Urinary bladder (tissue), 3 donors: ENCODE measurements at regions not wholly inside any gene's neighbourhood (a gene's known extent, or its start where the extent isn't known, plus 50 kb on each side); places are given as distances from the start of the nearest gene placed in this dataset.
"Not testable (repeated sequence)": the region's sequence is repeated elsewhere in the genome, so short reads cannot be mapped to it uniquely, and the experiment has no call there.

ENCODE experiments used
- DNase-seq: peaks from one replicate; pipeline ENCODE4 v3.0.0-alpha.2; 2015; ENCODE audit errors: extremely low spot score
- H3K27ac ChIP-seq: one replicate; pipeline ENCODE4 v1.5.1; 2013; ENCODE audit warnings: low read depth, mild to moderate bottlenecking, moderate library complexity
- H3K36me3 ChIP-seq: one replicate; pipeline ENCODE4 v1.6.1; 2013; ENCODE audit warnings: mild to moderate bottlenecking, moderate library complexity; ENCODE audit not compliant: insufficient read depth
- H3K4me1 ChIP-seq: one replicate; pipeline ENCODE4 v1.6.1; 2013; ENCODE audit warnings: mild to moderate bottlenecking, moderate library complexity; ENCODE audit not compliant: insufficient read depth
- H3K4me3 ChIP-seq: one replicate; pipeline ENCODE4 v1.5.1; 2013; ENCODE audit warnings: low read depth, low read length
- WGBS: extraction: QIAGEN DNeasy Blood & Tissue Kit; methylation state at CpG from one replicate; pipeline ENCODE4 v1.1.7; 2013; 5-methylcytosine and 5-hydroxymethylcytosine counted together
- donor health status: healthy with polysubstance abuse.
- donor health status: healthy.

DNA sequence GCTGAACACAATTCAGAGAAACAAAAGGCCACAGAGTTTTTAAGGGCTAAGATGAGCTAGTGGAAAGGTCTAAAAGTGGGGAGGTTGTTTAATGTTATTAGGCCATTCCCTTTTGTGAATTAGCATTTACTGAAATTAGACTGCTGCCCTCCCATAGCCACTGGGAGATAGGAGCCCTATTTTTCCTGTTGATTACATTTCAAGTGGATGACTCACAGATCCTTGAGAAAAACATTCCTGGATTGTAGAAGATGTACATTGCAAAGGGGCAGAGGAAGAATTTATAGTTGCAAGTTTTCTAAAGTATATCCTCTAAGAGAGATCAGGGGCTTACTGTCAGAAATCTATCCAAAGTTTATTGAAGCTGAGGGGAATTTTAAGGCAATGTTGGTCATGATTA is 367.1 kb upstream of the IZUMO3 start:
- Histone ChIP-seq H3K36me3 (no peaks in the 10 kb centered on the region), H3K4me3 (no peak overlapping the region), H3K4me1 (no peaks in the 10 kb centered on the region), H3K27ac (no peak overlapping the region)
- no peak for DNase-seq

DNA sequence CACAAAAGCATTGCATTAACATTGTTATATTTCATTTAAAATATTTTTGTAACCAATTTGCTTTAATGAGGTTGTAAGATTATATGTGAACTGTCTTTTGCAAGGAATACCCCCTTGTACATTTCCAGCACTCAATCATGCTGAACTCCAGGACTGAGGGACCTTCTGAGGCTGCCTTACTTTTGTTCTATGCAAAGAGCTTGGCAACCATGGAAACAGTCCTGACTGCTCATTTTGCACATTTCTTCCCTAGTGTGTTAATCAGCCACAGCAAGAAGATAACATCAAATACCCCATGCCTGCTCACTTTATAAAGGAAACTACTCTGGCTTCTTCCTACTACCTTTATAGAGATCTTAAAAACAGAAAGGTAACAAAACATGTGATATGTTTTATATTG is 355.6 kb upstream of the IZUMO3 start:
- no peak for DNase-seq
- H3K4me3 ChIP-seq, result no peak overlapping the region
- no peak overlapping the region for H3K27ac ChIP-seq

DNA sequence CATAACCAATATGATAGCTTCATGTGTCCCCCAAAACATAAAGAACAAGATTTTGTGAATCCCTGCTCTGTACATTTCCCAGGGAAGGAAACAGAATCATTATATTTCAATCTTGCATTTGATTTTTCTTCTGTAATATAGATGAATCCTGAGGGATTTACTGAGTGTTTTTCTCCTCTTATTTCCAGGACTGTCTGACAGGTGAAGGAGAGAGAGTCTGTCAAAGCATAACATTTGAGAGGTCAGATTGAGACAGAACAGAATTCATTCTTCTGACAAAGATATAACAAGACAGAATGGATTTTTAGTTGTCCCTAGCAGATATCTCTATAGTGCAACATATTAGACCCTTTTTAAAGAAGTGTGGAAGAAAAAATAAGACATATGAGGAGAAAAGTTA is 354.5 kb upstream of the IZUMO3 start:
- Histone ChIP-seq H3K36me3 (no peaks in the 10 kb centered on the region), H3K27ac (no peak overlapping the region), H3K4me3 (no peak overlapping the region), H3K4me1 (no peaks in the 10 kb centered on the region)
- no peak for DNase-seq

More for the DNA sequence above, 355.6 kb upstream of the IZUMO3 start:
- Histone ChIP-seq H3K4me1 (no peaks in the 10 kb centered on the region), H3K36me3 (no peaks in the 10 kb centered on the region)

DNA sequence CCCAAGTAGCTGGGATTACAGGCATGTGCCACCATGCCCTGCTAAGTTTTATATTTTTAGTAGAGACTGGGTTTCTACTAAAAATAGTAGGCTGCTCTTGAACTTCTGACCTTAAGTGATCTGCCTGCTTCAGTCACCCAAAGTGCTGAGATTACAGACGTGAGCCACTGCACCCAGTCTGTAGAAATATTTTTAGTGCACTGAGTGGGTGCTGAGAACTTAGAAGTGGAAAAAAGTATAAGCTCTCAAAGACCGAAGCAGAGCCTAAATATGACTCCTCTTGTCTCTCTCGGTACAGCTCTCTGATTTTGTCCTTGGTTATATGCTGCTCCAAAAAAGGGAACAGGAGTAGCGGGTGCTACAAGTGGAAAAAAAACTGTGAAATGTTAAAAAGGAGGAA is 353.8 kb upstream of the IZUMO3 start:
- 65% methylated on average over 4 of the region's 4 CpGs for WGBS
- Histone ChIP-seq H3K4me1 (no peaks in the 10 kb centered on the region), H3K36me3 (no peaks in the 10 kb centered on the region), H3K27ac (no peak overlapping the region), H3K4me3 (no peak overlapping the region)
- DNase-seq, result no peak

DNA sequence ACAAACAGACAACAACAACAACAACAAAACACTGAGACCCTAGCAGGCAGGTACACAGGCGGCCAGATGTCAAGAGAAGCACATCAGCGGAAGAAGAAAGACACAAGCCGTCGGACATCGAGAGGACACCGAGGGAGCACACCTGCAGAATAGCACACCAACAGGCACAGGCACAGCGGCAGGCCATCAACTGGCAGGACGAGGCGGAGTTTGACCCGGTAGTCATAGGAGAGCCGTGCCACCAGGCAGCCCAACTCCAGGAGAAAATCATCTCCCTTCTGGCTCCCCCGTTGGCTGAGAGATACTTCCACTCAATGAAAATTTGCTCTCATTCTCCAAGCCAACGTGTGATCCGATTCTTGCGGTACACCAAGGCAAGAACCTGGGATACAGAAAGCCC is 352.1 kb upstream of the IZUMO3 start:
- H3K4me1 ChIP-seq, result no peaks in the 10 kb centered on the region
- H3K27ac ChIP-seq, result no peak overlapping the region
- H3K36me3 ChIP-seq, result no peaks in the 10 kb centered on the region
- DNase-seq, result no peak
- no peak overlapping the region for H3K4me3 ChIP-seq
- 86% methylated on average over 15 of the region's 15 CpGs for WGBS

DNA sequence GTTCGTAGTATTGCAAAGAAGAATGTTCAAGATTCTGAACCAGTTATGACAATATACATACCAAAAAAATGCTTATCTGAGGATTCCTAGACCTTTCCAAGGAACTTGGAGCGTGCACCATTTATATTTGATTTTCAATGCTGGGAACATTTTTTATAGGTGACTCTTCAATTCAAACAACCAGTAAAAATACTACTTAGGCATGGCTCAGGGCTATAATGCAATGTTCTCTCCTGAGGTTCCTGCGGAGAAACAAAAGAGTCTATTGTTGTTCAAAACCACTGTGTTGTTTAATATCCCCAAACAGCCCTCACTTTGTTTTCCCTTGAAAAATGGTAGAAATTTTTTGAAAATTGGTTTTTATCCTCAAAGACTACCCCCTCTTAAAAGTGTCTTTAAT is 335.7 kb upstream of the IZUMO3 start:
- H3K4me1 ChIP-seq, result no peaks in the 10 kb centered on the region
- WGBS, result 81% methylated on average over 3 of the region's 3 CpGs

DNA sequence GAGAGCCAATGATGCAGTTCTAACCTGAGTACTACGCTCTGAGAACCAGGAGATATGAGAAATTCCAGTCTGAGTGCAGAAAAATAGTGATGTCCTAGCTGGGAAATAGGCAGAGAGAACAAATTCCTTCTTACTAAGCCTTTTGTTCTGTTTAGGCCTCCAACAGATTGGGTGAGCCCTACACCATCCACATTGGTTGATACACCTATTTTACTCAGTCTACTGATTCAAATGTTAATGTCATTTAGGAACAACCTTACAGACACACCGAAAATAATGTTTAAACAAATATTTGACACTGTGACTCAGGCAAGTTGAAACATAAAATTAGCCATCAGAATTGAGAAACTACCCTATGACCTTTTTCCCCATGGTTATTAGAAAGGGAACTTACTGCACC is 333.9 kb upstream of the IZUMO3 start:
- WGBS, result 65% methylated on average over 2 of the region's 2 CpGs
- Histone ChIP-seq H3K27ac (no peak overlapping the region), H3K36me3 (no peaks in the 10 kb centered on the region), H3K4me1 (no peaks in the 10 kb centered on the region), H3K4me3 (no peak overlapping the region)
- DNase-seq, result no peak

More for the DNA sequence above, 335.7 kb upstream of the IZUMO3 start:
- DNase-seq, result no peak
- no peak overlapping the region for H3K4me3 ChIP-seq
- no peaks in the 10 kb centered on the region for H3K36me3 ChIP-seq
- no peak overlapping the region for H3K27ac ChIP-seq

DNA sequence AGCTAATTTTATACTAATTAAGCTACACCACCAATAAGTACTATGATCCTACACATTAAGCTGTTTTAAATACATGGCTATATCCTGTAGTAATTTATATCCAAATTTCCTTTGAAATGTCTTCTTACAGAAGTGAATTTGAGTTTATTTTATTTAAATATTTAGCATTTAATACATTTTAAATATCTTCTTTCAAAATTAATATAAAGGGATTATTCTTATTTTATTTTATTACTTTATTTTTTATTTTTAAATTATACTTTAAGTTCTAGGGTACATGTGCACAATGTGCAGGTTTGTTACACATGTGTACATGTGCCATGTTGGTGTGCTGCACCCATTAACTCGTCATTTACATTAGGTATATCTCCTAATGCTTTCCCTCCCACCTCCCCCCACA is 310.9 kb upstream of the IZUMO3 start:
- WGBS, result 68% methylated on average over 1 of the region's 1 CpG
- not testable (repeated sequence) for H3K36me3 ChIP-seq, H3K27ac ChIP-seq, H3K4me1 ChIP-seq, H3K4me3 ChIP-seq, DNase-seq

DNA sequence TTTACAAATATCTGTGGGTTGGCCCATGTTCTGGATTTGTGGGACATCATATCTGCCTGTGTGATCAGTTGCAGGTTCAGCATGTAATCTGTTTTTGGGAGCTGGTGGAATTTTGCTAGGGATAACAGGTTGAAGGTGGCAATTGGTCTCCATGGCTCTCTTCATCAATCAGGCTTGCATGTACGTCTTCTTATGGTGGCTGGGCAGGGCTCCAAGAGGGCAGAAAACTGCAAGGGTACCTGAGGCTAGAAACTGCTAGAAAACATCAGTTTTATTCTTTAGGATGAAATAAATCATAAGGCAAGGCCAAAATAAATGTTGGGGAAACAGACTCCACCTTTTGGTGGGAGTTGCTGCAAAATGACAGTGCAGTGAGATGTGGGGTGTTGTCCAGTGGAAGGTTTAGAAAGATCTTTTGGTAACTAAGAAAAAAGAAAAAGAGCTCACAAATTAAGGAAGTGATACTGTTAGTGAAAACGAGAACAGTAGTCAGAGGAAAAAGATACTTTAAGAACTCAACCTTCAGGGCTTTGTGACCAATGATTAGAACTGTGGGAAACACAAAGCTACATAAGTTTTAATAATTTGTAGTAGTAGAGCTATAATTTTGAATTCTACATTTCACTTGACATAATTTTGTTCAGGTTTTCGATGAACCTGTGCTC is 300.7 kb upstream of the IZUMO3 start:
- H3K27ac ChIP-seq, result no peak overlapping the region
- 88% methylated on average over 3 of the region's 3 CpGs for WGBS
- H3K4me3 ChIP-seq, result no peak overlapping the region

DNA sequence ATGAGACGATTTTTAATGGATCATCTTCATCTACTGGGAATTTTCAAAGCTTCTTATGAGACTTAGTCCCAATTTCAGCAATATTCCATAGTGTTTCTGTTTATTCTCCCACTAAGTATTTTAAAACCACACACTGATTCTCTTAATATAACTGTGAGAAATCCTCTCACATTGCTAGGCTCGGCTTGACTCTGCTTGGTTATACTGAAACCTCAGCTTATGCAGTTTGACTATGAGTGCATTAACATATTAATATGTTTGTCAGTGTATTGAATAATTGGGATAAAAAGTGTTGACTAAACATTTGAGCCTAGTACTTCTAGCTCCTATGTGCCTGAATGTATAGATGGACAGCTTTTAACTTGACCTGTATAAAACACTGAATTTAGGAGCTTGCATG is 298.5 kb upstream of the IZUMO3 start:
- Histone ChIP-seq H3K36me3 (no peaks in the 10 kb centered on the region), H3K4me3 (no peak overlapping the region), H3K4me1 (no peaks in the 10 kb centered on the region), H3K27ac (no peak overlapping the region)
- WGBS, result 87% methylated on average over 2 of the region's 2 CpGs
- DNase-seq, result no peak

More for the DNA sequence above, 300.7 kb upstream of the IZUMO3 start:
- Histone ChIP-seq H3K36me3 (no peaks in the 10 kb centered on the region), H3K4me1 (no peaks in the 10 kb centered on the region)
- no peak for DNase-seq

DNA sequence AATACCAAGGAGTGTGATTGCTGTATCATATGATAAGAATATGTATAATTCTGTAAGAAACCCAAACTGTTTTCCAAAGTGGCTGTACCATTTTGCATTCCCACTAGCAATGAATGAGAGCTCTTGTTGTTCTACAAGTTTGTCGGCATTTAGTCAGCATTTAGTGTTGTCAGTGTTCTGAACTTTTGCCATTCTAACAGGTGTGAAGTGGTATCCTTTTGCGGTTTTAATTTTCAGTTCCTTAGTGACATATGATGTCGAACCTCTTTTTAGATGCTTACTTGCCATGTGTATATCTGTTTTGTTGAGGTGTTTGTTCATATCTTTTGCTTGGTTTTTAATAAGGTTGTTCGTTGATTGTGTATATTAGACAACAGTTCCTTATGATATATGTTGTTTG is 296.3 kb upstream of the IZUMO3 start:
- WGBS, result 90% methylated on average over 4 of the region's 4 CpGs
- Histone ChIP-seq H3K36me3 (no peaks in the 10 kb centered on the region), H3K27ac (no peak overlapping the region), H3K4me1 (no peaks in the 10 kb centered on the region), H3K4me3 (no peak overlapping the region)
- DNase-seq, result no peak

DNA sequence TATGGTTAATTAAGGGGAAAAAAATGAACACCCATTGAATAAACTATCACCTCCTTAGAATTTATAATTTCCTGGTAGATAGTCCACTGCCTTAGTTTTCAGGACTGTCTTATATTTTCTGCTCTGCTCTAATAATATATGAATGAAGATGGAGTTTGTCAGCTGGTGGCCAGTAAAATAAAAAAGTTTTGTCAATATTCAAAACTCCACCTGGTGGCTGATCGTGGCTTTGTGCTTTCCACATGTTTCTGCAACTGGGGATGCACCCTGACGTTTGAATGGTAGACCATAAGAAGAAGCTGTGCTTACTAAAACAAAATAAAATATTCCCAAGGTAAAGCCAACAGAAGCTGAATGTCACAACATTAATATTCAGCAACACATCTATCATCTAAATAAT is 286.6 kb upstream of the IZUMO3 start:
- H3K27ac ChIP-seq, result no peak overlapping the region
- no peak overlapping the region for H3K4me3 ChIP-seq
- DNase-seq, result no peak
- WGBS, result 41% methylated on average over 2 of the region's 2 CpGs
- H3K4me1 ChIP-seq, result no peaks in the 10 kb centered on the region
- no peaks in the 10 kb centered on the region for H3K36me3 ChIP-seq

DNA sequence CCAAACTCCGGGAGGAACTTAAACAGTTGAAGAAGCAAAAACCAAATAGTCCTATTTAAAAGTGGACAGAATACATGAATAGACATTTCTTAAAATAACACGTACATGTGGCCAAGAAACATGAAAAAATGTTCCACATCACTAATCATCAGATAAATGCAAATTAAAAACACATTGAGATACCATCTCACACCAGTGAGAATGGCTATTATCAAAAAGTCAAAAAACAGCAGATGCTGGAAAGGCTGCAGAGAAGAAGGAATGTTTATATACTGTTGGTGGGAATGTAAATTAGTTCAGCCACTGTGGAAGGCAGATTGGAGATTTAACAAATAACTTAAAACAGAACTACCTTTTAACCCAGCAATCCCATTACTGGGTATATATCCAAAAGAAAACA is 283.0 kb upstream of the IZUMO3 start:
- no peaks in the 10 kb centered on the region for H3K36me3 ChIP-seq
- no peak for DNase-seq
- no peak overlapping the region for H3K4me3 ChIP-seq
- H3K4me1 ChIP-seq, result no peaks in the 10 kb centered on the region
- 74% methylated on average over 2 of the region's 2 CpGs for WGBS
- no peak overlapping the region for H3K27ac ChIP-seq

DNA sequence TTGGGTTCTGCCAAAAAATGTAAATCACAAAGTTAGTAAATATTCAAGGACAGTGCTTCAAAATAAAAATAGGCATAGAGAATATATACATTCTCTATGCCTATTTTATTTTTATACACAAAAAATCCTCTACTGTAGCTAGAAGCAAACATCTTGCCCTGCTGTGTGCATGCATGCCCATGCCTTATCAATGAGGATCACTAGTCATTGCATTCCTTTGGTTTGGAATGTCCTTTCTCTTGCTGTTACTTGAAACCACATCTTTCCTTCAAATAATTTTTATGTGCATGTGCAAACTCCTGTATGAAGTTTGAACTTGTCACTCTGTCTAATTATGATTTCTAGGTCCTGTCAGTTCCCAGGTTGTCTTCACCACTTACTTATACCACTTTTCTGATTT is 278.9 kb upstream of the IZUMO3 start:
- Histone ChIP-seq H3K27ac (no peak overlapping the region), H3K36me3 (no peaks in the 10 kb centered on the region), H3K4me3 (no peak overlapping the region), H3K4me1 (no peaks in the 10 kb centered on the region)
- no peak for DNase-seq

DNA sequence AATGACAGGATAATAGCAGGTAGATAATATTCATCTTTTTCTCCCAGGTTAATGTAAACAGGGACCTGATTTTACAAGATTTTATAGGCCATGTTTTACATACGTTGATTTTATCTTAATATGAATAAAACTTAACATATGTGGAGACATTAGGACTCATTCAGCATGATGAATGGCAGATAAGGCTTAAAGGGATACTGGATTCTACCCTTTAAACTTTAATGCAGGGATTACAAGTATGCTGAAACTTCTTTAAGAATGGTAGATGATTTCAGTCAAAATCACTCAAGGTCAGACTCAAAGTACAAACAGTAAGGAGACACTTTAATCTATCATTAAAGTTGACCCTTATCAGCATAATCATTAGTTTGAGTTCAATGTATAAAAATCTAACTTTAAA is 274.5 kb upstream of the IZUMO3 start:
- 16% methylated on average over 1 of the region's 1 CpG for WGBS
- DNase-seq, result peak; percentile 2
- no peaks in the 10 kb centered on the region for H3K4me1 ChIP-seq
- no peak overlapping the region for H3K4me3 ChIP-seq
- H3K27ac ChIP-seq, result no peak overlapping the region
- no peaks in the 10 kb centered on the region for H3K36me3 ChIP-seq
